HepG2 (cell line): ENCODE measurements at regions not wholly inside any gene's neighbourhood (a gene's known extent, or its start where the extent isn't known, plus 50 kb on each side); places are given as distances from the start of the nearest gene placed in this dataset.
"Not testable (repeated sequence)": the region's sequence is repeated elsewhere in the genome, so short reads cannot be mapped to it uniquely, and the experiment has no call there.

Experiments used
- ATAC-seq: fragments of 200-7000 bp; cut with Tn5 transposase; 3 replicates; pipeline ENCODE4 v1.9.1; 2020; ENCODE audit warnings: mild to moderate bottlenecking, moderate library complexity
- BruUV-seq: library from RNA; stranded (reverse); fragments of 400-500 nt; replicated peaks from 2 replicates; lab custom pipeline; 2021; lab: Mats Ljungman, UMichigan
- CTCF ChIA-PET: fragments of 300-600 bp; formaldehyde crosslinking; extraction: SDS; loops from one replicate; lab custom pipeline; 2021; ENCODE audit warnings: low total read pairs, inconsistent platforms, low intra/inter-chr PET ratio; lab: Yijun Ruan, JAX
- POLR2A ChIA-PET: fragments of 350-600 bp; sonication (Branson Sonifier 250); formaldehyde crosslinking; loops from one replicate; lab custom pipeline; 2020; ENCODE audit warnings: antibody characterized with exemption, inconsistent platforms; lab: Yijun Ruan, JAX
- DNase-seq: peaks from one replicate; pipeline ENCODE4 v3.0.0-alpha.2; 2015; ENCODE audit warnings: low spot score
- FAIRE-seq: peaks from 3 replicates; lab custom pipeline; 2011; peaks lifted over from hg19 to GRCh38; lab: Jason Lieb, UNC
- H2AFZ ChIP-seq: one replicate; pipeline ENCODE4 v1.6.1; 2011; ENCODE audit warnings: low read length, inconsistent platforms
- H3K27ac ChIP-seq: fragments of 300-600 bp; 3 replicates; pipeline ENCODE4 v1.8.0; 2011; ENCODE audit warnings: mixed run types, mild to moderate bottlenecking, mixed read lengths, low read length, inconsistent platforms; ENCODE audit not compliant: insufficient read depth; ENCODE audit errors: extremely low read length
- H3K27me3 ChIP-seq, 2 experiments: fragments of 200-600 bp in 1 of 2; 2 replicates in 1 of 2; 3 replicates in 1 of 2; pipeline versions ENCODE4 v1.6.0 to v1.8.0; 2011; ENCODE audit warnings: low read length in 2 of 2, mild to moderate bottlenecking in 2 of 2, moderate library complexity in 2 of 2, inconsistent platforms in 1 of 2; ENCODE audit not compliant: insufficient read depth in 2 of 2, control insufficient read depth in 1 of 2
- H3K36me3 ChIP-seq, 2 experiments: fragments of 200-600 bp in 1 of 2; replicated peaks in 1 of 2; 2 replicates in 1 of 2; 3 replicates in 1 of 2; pipeline versions ENCODE4 v1.5.1 to v1.8.0; 2011; ENCODE audit warnings: low read length in 2 of 2, inconsistent platforms in 1 of 2; ENCODE audit not compliant: insufficient read depth in 2 of 2, control insufficient read depth in 1 of 2
- H3K4me1 ChIP-seq: 2 replicates; pipeline ENCODE4 v1.5.1; 2012; ENCODE audit warnings: low read length, inconsistent platforms; ENCODE audit not compliant: insufficient read depth
- H3K4me2 ChIP-seq: 2 replicates; pipeline ENCODE4 v1.6.0; 2011; ENCODE audit warnings: low read depth, low read length, inconsistent platforms
- H3K4me3 ChIP-seq, 3 experiments: fragments of 200-600 bp in 1 of 3; sonication (generic), shearing (Covaris generic) in 1 of 3; replicated peaks in 1 of 3; 2 replicates each; pipeline ENCODE4 v1.5.1; 2011 to 2016; ENCODE audit warnings: low read length in 3 of 3, inconsistent platforms in 2 of 3, low read depth in 2 of 3, mild to moderate bottlenecking in 2 of 3, control low read depth in 1 of 3, mixed read lengths in 1 of 3; ENCODE audit not compliant: insufficient read depth in 1 of 3
- H3K79me2 ChIP-seq: one replicate; pipeline ENCODE4 v1.6.1; 2011; ENCODE audit warnings: low read length, inconsistent platforms; ENCODE audit not compliant: insufficient read depth
- H3K9ac ChIP-seq: 2 replicates; pipeline ENCODE4 v1.6.0; 2011; ENCODE audit warnings: mild to moderate bottlenecking, low read depth, low read length, inconsistent platforms; ENCODE audit not compliant: insufficient read depth
- H3K9me3 ChIP-seq: 2 replicates; pipeline ENCODE4 v1.5.1; 2012; ENCODE audit warnings: mild to moderate bottlenecking, low read length
- H4K20me1 ChIP-seq: 2 replicates; pipeline ENCODE4 v1.6.0; 2011; ENCODE audit warnings: inconsistent platforms, mild to moderate bottlenecking, low read length, moderate library complexity; ENCODE audit not compliant: insufficient read depth
- WGBS: methylation state at CpG from one replicate; pipeline ENCODE4 v1.1.6; 2017; ENCODE audit warnings: low lambda C conversion rate; 5-methylcytosine and 5-hydroxymethylcytosine counted together
- in situ Hi-C: cut with HindIII; loops from 2 replicates; pipeline ENCODE4 v1.10.0; 2017; ENCODE audit warnings: low pct_unique_long_range_greater_than_20kb; ENCODE audit not compliant: extremely low pct_ligation_motif_present
- intact Hi-C: fragments of 100-400 bp; cut with micrococcal nuclease; formaldehyde crosslinking; loops from one replicate; pipeline ENCODE4 v1.10.0; 2022; ENCODE audit not compliant: unreplicated experiment

DNA sequence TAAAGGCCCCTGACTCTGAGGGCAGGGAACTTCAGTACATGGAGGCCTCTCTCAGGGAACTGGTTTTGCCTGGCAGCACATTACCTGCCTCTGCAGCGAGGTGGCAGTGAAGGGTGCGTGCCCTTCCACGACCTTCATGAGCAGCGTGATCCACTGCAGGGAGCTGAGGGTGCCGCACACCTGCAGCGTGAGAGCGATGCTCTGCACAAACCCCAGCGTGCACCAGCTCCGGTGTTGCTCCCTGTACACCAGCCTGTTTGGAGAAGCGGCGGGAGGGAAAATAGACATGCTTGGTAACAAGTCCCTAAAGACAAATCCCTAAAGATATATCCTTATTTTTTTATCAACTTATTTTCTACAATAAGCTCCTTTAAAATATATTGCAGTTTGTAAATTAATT is 101.2 kb downstream of the GOLGA6L6 start:
- H3K79me2 ChIP-seq, DNase-seq, H3K27me3 ChIP-seq, H3K4me1 ChIP-seq, POLR2A ChIA-PET, H3K9me3 ChIP-seq, H3K4me3 ChIP-seq, CTCF ChIA-PET, H3K36me3 ChIP-seq, ATAC-seq, in situ Hi-C loops, H3K9ac ChIP-seq, H4K20me1 ChIP-seq, H3K27ac ChIP-seq, FAIRE-seq, BruUV-seq, H3K4me2 ChIP-seq, intact Hi-C loops, H2AFZ ChIP-seq: not testable (repeated sequence)
- WGBS = 52% methylated on average over 7 of the region's 11 CpGs

- H4K20me1 ChIP-seq, ATAC-seq, H3K9me3 ChIP-seq, CTCF ChIA-PET, H3K4me2 ChIP-seq, H3K9ac ChIP-seq, H3K27ac ChIP-seq, H2AFZ ChIP-seq, FAIRE-seq, POLR2A ChIA-PET, H3K79me2 ChIP-seq, in situ Hi-C loops, BruUV-seq, H3K27me3 ChIP-seq, DNase-seq, H3K4me3 ChIP-seq, H3K4me1 ChIP-seq, H3K36me3 ChIP-seq, intact Hi-C loops: not testable (repeated sequence)
- WGBS = 62% methylated on average over 2 of the region's 15 CpGs
Measured at GRCh38 chr15:20439111-20439510, 102.5 kb downstream of the GOLGA6L6 start.

DNA sequence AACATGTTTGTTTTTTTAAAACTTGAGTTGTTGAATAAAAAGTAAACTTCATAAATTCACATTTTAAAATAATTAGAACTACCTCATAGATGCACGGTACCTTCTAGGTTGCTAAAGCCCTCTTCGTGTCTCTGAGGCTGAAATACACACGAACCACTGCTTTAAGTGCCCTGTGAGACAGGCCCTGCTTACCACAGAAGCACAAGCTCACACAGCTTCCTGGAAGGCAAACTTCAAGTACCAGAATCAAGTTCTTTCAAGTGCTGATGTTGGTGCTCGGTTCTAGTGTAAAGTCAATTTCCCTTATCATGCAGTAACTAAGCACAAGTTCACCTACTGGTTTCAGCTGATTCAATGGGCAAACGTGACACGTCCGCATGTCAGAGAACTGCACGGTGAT is 103.3 kb downstream of the GOLGA6L6 start:
- H3K79me2 ChIP-seq, H3K27me3 ChIP-seq, H3K36me3 ChIP-seq, H3K4me1 ChIP-seq, H3K4me2 ChIP-seq, BruUV-seq, in situ Hi-C loops, intact Hi-C loops, H2AFZ ChIP-seq, CTCF ChIA-PET, H3K4me3 ChIP-seq, DNase-seq, H3K9me3 ChIP-seq, H4K20me1 ChIP-seq, FAIRE-seq, ATAC-seq, POLR2A ChIA-PET, H3K27ac ChIP-seq, H3K9ac ChIP-seq: not testable (repeated sequence)
- 72% methylated on average over 4 of the region's 8 CpGs for WGBS

DNA sequence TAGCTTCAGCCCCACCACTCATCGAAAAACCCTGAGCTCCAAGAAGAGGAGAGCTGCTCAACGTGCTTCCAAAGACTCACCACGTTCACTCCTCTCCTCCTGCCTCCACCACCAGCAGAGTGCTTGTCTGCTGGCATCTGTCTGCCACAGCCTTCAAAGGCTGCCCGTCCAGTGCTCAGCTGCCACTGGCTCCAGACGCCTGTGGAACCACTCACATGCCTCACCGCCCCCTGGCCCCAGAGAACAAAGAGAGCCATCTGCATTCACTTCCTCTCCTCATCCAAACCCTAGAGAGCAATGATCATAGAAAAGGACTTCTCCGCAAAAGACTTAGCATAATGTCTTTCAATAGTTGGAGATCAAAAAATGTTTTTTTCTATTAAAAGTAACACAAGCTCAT is 108.1 kb downstream of the GOLGA6L6 start:
- H2AFZ ChIP-seq, H3K27me3 ChIP-seq, CTCF ChIA-PET, intact Hi-C loops, H3K9me3 ChIP-seq, DNase-seq, POLR2A ChIA-PET, BruUV-seq, H3K27ac ChIP-seq, H3K4me3 ChIP-seq, H3K4me2 ChIP-seq, H3K36me3 ChIP-seq, H3K4me1 ChIP-seq, ATAC-seq, in situ Hi-C loops, FAIRE-seq, H3K79me2 ChIP-seq, H4K20me1 ChIP-seq, H3K9ac ChIP-seq: not testable (repeated sequence)
- WGBS = no CpG with 5 or more reads among the region's 7 CpGs
